WI38 (cell line): ENCODE measurements at regions not wholly inside any gene's neighbourhood (a gene's known extent, or its start where the extent isn't known, plus 50 kb on each side); places are given as distances from the start of the nearest gene placed in this dataset.

Experiments used
- H3K4me3 ChIP-seq: 2 replicates; pipeline ENCODE4 v1.5.1; 2011; ENCODE audit warnings: low read depth, mild to moderate bottlenecking, control low read depth, low read length
- CTCF ChIP-seq: IDR thresholded peaks from 2 replicates; pipeline ENCODE4 v1.5.1; 2012; ENCODE audit warnings: low read depth, mild to moderate bottlenecking, control low read depth, low read length

DNA sequence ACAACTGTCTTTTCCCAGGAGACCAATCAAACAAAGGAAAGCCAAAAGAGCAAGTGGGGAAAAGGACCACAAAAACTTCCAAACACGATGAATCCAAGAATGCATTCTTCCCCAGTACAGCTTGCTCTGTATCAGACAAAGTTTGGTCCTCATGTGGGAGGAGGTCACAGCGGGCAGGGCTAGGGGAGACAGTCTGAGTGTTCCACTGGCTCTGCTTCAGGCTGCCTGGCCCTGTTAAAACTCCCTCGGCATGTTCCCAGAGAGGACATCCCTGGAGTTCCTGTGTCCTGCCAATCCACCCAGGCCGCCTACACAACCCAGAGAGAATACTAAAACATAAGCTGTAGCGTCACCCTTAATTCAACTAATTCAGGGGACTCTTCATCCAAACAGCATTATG, 415.1 kb upstream of the DYNLRB2 start:
- H3K4me3 ChIP-seq = no peak overlapping the region
- no peak for TF ChIP-seq CTCF

GRCh38 chr16:80123189-80123588, 417.6 kb upstream of the DYNLRB2 start:
- TF ChIP-seq CTCF = no peak

DNA sequence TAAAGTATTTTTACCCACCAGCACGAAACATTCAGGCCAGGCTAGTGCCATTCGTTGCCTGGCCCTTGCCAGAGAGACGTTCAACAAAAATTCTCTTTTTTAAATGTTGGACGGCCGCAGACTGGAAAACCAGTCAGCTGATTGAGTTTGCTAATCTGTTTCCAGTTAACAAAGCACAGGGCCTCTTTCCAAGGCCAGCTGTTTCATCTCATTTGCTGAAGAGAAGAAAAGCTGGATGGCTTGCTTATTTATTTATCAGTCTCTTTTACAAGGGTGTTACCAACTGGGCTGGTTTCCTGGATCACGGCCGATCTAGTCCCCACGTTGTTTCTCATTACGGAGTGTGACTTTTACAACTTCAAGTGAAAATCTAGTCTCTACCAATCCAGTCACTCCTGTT, 418.7 kb upstream of the DYNLRB2 start:
- H3K4me3 ChIP-seq = no peak overlapping the region
- no peak for TF ChIP-seq CTCF

More at GRCh38 chr16:80123189-80123588, 417.6 kb upstream of the DYNLRB2 start:
- no peak overlapping the region for H3K4me3 ChIP-seq

GRCh38 chr16:80121522-80121909, 419.3 kb upstream of the DYNLRB2 start:
- no peak for TF ChIP-seq CTCF
- no peak overlapping the region for H3K4me3 ChIP-seq

GRCh38 chr16:80120899-80121521, 419.8 kb upstream of the DYNLRB2 start:
- no peak for TF ChIP-seq CTCF
- no peak overlapping the region for H3K4me3 ChIP-seq

DNA sequence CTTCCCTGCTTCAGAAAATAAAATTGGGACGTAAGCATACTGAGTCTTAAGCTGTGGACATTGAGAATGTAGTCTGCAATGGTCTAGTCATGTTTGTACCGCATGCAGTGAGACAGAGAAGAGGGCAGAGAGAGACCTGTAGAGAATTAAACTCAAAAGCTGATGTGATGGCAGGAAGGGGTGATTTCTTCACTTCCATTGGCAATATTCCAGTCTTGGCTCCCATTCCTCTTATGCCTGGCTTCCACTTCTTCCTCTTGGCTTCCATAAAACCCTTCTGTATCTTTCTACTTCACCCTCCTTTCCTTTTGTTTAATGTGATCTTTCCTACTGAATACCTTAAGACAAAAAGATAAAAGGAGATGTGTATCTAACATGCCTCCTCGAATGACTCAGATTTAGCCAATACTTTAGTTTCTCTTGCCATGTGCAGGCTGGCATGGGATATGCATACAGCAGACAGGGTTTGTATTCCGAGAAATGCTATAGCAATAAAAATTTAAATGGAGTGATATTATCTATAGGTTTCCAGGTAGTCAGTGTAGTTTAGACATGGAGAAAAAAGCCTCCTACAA, 423.1 kb upstream of the DYNLRB2 start:
- no peak for TF ChIP-seq CTCF
- no peak overlapping the region for H3K4me3 ChIP-seq

- no peak overlapping the region for H3K4me3 ChIP-seq
- no peak for TF ChIP-seq CTCF
Observed at GRCh38 chr16:80116711-80117110, 424.1 kb upstream of the DYNLRB2 start.
